AG10803 (cell line): ENCODE measurements at regions not wholly inside any gene's neighbourhood (a gene's known extent, or its start where the extent isn't known, plus 50 kb on each side); places are given as distances from the start of the nearest gene placed in this dataset.

Experiments used
- DNase-seq: peaks from one replicate; pipeline ENCODE4 v3.0.0; 2010; ENCODE audit warnings: low read depth
- H3K4me3 ChIP-seq: 2 replicates; pipeline ENCODE4 v1.5.1; 2011; ENCODE audit warnings: mild to moderate bottlenecking, low read length, control low read depth
- TF ChIP-seq, protein P1 (sequence below): conservative IDR thresholded peaks from 2 replicates; pipeline ENCODE4 v1.5.1; 2011; ENCODE audit warnings: mild to moderate bottlenecking, low read length, control low read depth, inconsistent platforms

DNA sequence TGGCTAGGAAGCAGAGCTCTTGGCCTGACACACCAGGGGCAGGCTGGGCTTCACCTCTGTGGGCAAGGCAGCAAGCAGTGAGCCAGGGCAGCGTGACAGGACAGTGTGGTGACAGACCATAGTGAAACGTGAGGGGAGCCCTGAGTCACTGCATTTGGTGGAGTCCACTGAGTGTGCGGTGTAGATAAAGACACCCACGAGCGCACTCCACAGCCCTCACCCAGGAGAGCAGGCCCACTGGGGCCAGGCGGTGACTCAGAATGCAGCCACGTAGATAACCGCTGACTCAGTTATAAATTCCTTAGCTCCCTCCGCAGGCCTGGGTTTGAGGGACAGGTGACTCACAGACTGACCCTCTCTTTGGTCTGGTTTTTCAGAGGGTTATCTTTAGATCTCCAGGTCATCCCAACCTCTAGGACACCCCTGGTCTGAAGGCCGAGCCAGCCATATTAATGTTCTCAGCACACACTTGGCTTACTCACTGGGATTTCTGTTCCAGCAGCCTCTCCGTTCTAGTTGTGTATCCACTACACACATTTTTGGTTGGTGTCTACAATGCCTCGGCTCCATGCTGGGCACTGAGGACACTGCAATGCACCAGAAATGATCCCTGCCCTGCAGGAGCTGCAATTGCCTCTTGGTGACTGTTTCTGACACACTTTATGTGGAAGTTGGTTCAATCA lies 90.2 kb upstream of the TSPAN2 start:
- DNase-seq = peak; percentile 97
- TF ChIP-seq, protein P1, sequence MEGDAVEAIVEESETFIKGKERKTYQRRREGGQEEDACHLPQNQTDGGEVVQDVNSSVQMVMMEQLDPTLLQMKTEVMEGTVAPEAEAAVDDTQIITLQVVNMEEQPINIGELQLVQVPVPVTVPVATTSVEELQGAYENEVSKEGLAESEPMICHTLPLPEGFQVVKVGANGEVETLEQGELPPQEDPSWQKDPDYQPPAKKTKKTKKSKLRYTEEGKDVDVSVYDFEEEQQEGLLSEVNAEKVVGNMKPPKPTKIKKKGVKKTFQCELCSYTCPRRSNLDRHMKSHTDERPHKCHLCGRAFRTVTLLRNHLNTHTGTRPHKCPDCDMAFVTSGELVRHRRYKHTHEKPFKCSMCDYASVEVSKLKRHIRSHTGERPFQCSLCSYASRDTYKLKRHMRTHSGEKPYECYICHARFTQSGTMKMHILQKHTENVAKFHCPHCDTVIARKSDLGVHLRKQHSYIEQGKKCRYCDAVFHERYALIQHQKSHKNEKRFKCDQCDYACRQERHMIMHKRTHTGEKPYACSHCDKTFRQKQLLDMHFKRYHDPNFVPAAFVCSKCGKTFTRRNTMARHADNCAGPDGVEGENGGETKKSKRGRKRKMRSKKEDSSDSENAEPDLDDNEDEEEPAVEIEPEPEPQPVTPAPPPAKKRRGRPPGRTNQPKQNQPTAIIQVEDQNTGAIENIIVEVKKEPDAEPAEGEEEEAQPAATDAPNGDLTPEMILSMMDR = no peak
- H3K4me3 ChIP-seq = no peak overlapping the region

GRCh38 chr1:115176189-115176588 lies 86.9 kb upstream of the TSPAN2 start:
- no peak overlapping the region for H3K4me3 ChIP-seq
- no peak for DNase-seq
- TF ChIP-seq, protein P1 = no peak

DNA sequence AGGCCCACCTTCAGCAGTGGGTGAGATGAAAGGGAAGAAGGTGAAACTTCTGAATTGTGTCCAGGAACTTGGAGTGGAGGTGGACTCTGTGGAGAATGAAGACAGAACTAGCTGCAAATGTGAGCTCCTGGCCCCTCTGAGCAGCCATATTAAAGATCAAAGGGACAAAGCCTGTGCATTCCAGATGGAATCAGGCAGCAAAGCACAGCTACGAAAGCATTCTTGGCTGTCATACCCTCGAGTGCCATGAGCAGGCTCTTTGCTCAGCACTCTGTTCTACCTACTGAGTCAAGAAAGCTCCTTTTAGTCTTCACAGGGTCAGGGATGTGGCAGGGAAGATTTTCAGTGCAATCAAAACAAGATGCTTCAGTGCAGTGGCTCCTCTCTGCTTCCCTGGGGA lies 86.3 kb upstream of the TSPAN2 start:
- DNase-seq = no peak
- no peak overlapping the region for H3K4me3 ChIP-seq
- TF ChIP-seq, protein P1 = no peak

DNA sequence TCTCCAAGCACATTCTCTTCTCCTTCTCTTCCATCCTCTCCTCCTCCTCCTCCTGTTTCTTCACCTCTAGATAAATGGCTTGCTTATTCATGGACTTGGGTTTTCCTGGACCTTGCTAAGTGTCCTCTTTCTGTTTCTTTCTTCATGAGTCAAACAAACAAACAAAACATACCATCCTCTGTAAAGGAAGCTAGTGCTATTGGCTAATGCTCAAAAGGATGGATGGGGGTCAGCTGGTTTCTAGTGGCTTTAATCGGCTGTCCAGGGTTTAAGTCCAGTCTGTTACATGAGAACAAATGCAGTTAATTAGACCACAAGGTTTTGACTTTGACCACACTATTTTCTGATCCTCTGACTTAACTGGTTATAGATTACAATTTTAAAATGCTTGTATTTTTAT lies 83.8 kb upstream of the TSPAN2 start:
- peak; percentile 61 for DNase-seq
- TF ChIP-seq, protein P1 = no peak
- no peak overlapping the region for H3K4me3 ChIP-seq

GRCh38 chr1:115172270-115172669 lies 83.0 kb upstream of the TSPAN2 start:
- DNase-seq = no peak
- no peak overlapping the region for H3K4me3 ChIP-seq
- TF ChIP-seq, protein P1 = no peak

DNA sequence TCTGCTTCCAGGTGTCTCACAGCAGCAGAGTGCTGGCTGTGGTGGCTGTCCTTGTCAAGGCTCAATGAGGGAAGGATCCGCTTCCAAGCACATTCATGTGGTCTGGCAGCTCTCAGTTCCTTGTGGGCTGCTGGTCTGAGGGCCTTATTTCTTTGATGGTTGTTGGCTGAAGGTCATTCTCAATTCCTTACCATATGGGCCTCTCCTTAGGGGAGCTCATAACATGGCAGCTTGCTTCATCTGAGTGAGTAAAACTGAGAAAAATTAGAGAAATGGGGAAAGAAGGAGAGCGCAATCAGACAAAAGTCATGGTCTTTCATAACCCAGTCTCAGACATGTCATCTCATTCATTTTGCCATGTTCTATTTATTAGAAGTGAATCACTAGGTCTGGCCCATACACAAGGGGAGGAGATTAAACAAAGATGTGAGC lies 81.7 kb upstream of the TSPAN2 start:
- DNase-seq = peak; percentile 98

GRCh38 chr1:115170377-115170776 lies 81.1 kb upstream of the TSPAN2 start:
- no peak for DNase-seq
- TF ChIP-seq, protein P1 = no peak

More for the DNA sequence above, 81.7 kb upstream of the TSPAN2 start:
- TF ChIP-seq, protein P1 = no peak
- H3K4me3 ChIP-seq = no peak overlapping the region

More at GRCh38 chr1:115170377-115170776, 81.1 kb upstream of the TSPAN2 start:
- H3K4me3 ChIP-seq = no peak overlapping the region
